Lower leg skin (tissue), 3 donors: ENCODE measurements at regions not wholly inside any gene's neighbourhood (a gene's known extent, or its start where the extent isn't known, plus 50 kb on each side); places are given as distances from the start of the nearest gene placed in this dataset.

Source experiments
- POLR2A ChIP-seq, 2 donors: fragments of 450-650 bp; IDR thresholded peaks; one replicate each; pipeline ENCODE4 v1.6.1; 2016 to 2017; ENCODE audit warnings: antibody characterized with exemption in 2 of 2, mild to moderate bottlenecking in 1 of 2, moderate library complexity in 1 of 2
- TF ChIP-seq, protein P1 (sequence below), 3 donors: fragments of 450-650 bp; IDR thresholded peaks; one replicate each; pipeline ENCODE4 v1.5.1; 2016; ENCODE audit warnings: antibody characterized with exemption in 3 of 3, mild to moderate bottlenecking in 3 of 3, moderate library complexity in 2 of 3

DNA sequence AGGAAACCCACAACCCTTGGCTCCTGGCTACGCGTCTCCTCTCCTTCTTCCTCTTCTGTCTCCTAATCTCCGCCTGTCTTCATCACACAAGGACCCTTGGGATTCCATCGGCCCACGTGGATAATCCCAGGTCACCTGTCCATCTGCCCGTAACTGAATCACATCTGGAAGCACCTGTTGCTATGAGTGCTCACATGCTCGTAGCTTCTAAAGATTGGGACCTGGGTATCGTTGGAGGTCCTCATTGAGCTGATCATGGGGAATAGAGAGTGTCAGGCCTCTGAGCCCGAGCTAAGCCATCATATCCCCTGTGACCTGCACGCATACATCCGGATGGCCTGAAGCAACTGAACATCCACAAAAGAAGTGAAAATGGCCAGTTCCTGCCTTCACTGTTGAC lies 175.4 kb downstream of the SHOX start:
- TF ChIP-seq, protein P1, sequence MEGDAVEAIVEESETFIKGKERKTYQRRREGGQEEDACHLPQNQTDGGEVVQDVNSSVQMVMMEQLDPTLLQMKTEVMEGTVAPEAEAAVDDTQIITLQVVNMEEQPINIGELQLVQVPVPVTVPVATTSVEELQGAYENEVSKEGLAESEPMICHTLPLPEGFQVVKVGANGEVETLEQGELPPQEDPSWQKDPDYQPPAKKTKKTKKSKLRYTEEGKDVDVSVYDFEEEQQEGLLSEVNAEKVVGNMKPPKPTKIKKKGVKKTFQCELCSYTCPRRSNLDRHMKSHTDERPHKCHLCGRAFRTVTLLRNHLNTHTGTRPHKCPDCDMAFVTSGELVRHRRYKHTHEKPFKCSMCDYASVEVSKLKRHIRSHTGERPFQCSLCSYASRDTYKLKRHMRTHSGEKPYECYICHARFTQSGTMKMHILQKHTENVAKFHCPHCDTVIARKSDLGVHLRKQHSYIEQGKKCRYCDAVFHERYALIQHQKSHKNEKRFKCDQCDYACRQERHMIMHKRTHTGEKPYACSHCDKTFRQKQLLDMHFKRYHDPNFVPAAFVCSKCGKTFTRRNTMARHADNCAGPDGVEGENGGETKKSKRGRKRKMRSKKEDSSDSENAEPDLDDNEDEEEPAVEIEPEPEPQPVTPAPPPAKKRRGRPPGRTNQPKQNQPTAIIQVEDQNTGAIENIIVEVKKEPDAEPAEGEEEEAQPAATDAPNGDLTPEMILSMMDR (IDR thresholded peaks at IDR 0.05) = no peak
- no peak for TF ChIP-seq POLR2A (IDR thresholded peaks at IDR 0.05)
